ENCODE measurements at regions not wholly inside any gene's neighbourhood (a gene's known extent, or its start where the extent isn't known, plus 50 kb on each side); places are given as distances from the start of the nearest gene placed in this dataset.
A peak's percentile ranks its signal among the peaks of the same experiment; 100 is the strongest.

DNA sequence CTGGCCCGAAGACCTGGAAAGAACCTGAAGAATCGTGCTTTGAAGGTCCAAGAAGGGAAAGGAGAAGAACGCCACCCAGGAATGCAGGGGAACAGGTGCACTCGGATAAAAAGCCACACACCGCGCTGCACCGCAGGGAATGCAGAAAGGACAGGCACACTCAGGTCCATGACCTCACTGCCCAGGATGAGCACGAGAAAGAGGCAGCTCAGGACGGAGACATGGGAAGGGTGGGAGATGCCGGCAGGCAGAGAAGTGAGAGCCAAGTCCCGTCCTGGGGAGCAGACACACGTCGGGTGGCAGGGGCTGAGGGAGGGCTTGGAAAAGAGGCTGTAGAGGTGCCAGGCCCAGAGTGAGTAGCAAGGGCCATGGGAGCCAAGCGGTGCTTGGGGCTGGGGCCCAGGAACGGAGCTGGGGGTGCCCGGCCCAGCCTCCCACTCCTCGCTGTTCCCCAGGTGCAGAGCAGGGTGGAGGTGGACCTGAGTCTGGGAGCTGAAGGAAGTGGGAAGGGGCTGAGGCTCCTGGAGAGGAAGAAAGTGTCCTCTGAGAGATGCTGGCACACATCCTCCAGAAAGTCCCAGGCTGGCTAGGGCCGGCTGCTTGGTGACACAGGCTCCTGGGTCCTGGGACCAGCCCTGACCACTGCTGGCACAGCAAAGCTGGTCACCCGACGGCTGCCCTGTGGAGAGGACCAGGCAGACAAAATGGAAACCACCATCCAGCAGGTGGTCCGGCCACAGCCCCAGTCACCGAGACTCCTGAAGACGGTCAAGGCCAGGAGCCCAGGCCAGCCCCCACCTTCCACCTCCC is 91.3 kb downstream of the PSMB1 start:
- Histone ChIP-seq H3K27me3 (no peaks in the 10 kb centered on the region), H3K4me3 (no peak overlapping the region), H3K9me3 (no peaks in the 10 kb centered on the region), H3K36me3 (no peaks in the 10 kb centered on the region), H3K4me1 (peaks cover 0 to 3% (median 0%) of the 10 kb centered on the region in 4 donors), H3K27ac (no peak overlapping the region)
- 90 to 91% methylated on average over 2 to 23 of the region's 23 CpGs for WGBS, 2 donors (ENCODE audit: low coverage in 1 of 2)
- DNase-seq, result no peak
- intact Hi-C loops (cut with DNase I; ENCODE audit: low total_unique reads) (no loop called here), in situ Hi-C loops (cut with MboI; ENCODE audit: low pct_ligation_motif_present in 1 of 4, low pct_unique_long_range_greater_than_20kb in 1 of 4, low sequenced_read_pairs in 3 of 4) (no loop called here)
- no peak for TF ChIP-seq POLR2AphosphoS5 (IDR thresholded peaks at IDR 0.05)
- no peak for TF ChIP-seq POLR2A (IDR thresholded peaks at IDR 0.05)
- no peak for TF ChIP-seq EP300 (IDR thresholded peaks at IDR 0.05; ENCODE audit: low read depth)
- no peak for TF ChIP-seq CTCF (IDR thresholded peaks at IDR 0.05)

- Histone ChIP-seq H3K4me1 (peaks cover 0 to 3% (median 0%) of the 10 kb centered on the region in 4 donors), H3K4me3 (no peak overlapping the region), H3K9me3 (no peaks in the 10 kb centered on the region), H3K36me3 (no peaks in the 10 kb centered on the region), H3K27me3 (no peaks in the 10 kb centered on the region), H3K27ac (no peak overlapping the region)
- intact Hi-C loops (cut with DNase I; ENCODE audit: low total_unique reads) (no loop called here), in situ Hi-C loops (cut with MboI; ENCODE audit: low pct_ligation_motif_present in 1 of 4, low pct_unique_long_range_greater_than_20kb in 1 of 4, low sequenced_read_pairs in 3 of 4) (no loop called here)
- no peak for TF ChIP-seq CTCF (IDR thresholded peaks at IDR 0.05)
- no peak for TF ChIP-seq POLR2AphosphoS5 (IDR thresholded peaks at IDR 0.05)
- no peak for TF ChIP-seq EP300 (IDR thresholded peaks at IDR 0.05; ENCODE audit: low read depth)
- no peak for DNase-seq
- 89% methylated on average over 10 of the region's 10 CpGs; no CpG with 5 or more reads in 1 of the 2 donors for WGBS, 2 donors (ENCODE audit: low coverage in 1 of 2)
Measured at GRCh38 chr6:170461111-170461510, 92.0 kb downstream of the PSMB1 start.

DNA sequence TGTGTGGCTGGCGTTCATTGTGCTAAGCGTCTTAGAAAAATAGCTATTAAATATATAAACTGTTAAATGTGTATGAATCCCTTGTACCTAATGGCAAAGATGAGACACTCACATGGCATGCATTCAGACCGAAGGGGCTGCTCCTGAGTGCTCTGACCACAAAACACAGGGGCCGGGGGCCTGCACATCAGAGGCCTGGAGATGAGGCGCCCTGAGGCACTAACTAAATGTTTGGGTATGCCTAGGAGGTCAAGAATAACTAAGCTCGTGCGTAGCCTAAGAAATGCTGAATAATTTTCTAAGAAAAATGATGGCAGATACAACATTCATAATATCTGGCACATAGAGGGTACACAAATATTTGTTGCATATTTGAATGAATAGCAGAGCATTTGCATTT is 92.5 kb downstream of the PSMB1 start:
- Histone ChIP-seq H3K4me3 (no peak overlapping the region), H3K36me3 (no peaks in the 10 kb centered on the region), H3K4me1 (peaks cover 0 to 3% (median 0%) of the 10 kb centered on the region in 4 donors), H3K9me3 (no peaks in the 10 kb centered on the region), H3K27ac (no peak overlapping the region), H3K27me3 (no peaks in the 10 kb centered on the region)
- intact Hi-C loops (cut with DNase I; ENCODE audit: low total_unique reads) (no loop called here), in situ Hi-C loops (cut with MboI; ENCODE audit: low pct_ligation_motif_present in 1 of 4, low pct_unique_long_range_greater_than_20kb in 1 of 4, low sequenced_read_pairs in 3 of 4) (no loop called here)
- 88% methylated on average over 7 of the region's 7 CpGs; no CpG with 5 or more reads in 1 of the 2 donors for WGBS, 2 donors (ENCODE audit: low coverage in 1 of 2)
- DNase-seq, result no peak
- TF ChIP-seq POLR2AphosphoS5 (IDR thresholded peaks at IDR 0.05) (no peak), EP300 (IDR thresholded peaks at IDR 0.05; ENCODE audit: low read depth) (no peak), POLR2A (IDR thresholded peaks at IDR 0.05) (no peak)

DNA sequence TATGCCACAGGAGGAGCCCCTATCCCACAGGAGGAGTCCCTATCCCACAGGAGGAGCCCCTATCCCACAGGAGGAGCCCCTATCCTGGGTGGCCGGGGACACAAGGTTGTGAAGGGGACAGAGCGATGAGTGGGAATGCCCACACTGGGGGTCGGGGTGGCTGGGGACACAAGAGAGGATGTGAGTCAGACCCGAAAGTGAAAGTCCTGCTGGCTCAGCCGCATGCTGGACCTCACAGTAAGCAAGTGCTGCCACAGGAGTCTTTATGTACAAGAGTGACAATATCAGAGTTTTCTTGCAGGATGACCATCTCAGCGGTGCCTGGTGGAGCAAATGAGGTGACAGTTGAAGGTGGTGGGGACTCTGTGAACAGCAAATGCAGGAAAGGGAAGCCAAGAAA is 93.7 kb downstream of the PSMB1 start:
- peak; percentile 53 for DNase-seq
- Histone ChIP-seq H3K4me1 (peaks cover 0 to 3% (median 0%) of the 10 kb centered on the region in 4 donors), H3K4me3 (no peak overlapping the region), H3K9me3 (no peaks in the 10 kb centered on the region), H3K36me3 (no peaks in the 10 kb centered on the region), H3K27me3 (no peaks in the 10 kb centered on the region), H3K27ac (no peak overlapping the region)
- intact Hi-C loops (cut with DNase I; ENCODE audit: low total_unique reads), result no loop called here
- 33 to 38% methylated on average over 1 to 6 of the region's 6 CpGs for WGBS, 2 donors (ENCODE audit: low coverage in 1 of 2)
- no peak for TF ChIP-seq POLR2A (IDR thresholded peaks at IDR 0.05)
- TF ChIP-seq POLR2AphosphoS5 (IDR thresholded peaks at IDR 0.05), result no peak
- TF ChIP-seq CTCF (IDR thresholded peaks at IDR 0.05), result no peak
- TF ChIP-seq EP300 (IDR thresholded peaks at IDR 0.05; ENCODE audit: low read depth), result no peak
- in situ Hi-C loops (cut with MboI; ENCODE audit: low pct_ligation_motif_present in 1 of 4, low pct_unique_long_range_greater_than_20kb in 1 of 4, low sequenced_read_pairs in 3 of 4), result no loop called here

All from transverse colon (tissue), 4 donors.